Astrocyte of the cerebellum (primary cell): ENCODE measurements at regions not wholly inside any gene's neighbourhood (a gene's known extent, or its start where the extent isn't known, plus 50 kb on each side); places are given as distances from the start of the nearest gene placed in this dataset.

Experiments used
- DNase-seq: peaks from one replicate; pipeline ENCODE4 v3.0.0-alpha.2; 2011; ENCODE audit warnings: low read depth
- H3K4me3 ChIP-seq: 2 replicates; pipeline ENCODE4 v1.5.1; 2011; ENCODE audit warnings: mild to moderate bottlenecking, low read depth, low read length, moderate library complexity
- CTCF ChIP-seq: IDR thresholded peaks from 2 replicates; pipeline ENCODE4 v1.5.1; 2012; ENCODE audit warnings: low read length, low read depth, moderate library complexity, mild to moderate bottlenecking; ENCODE audit errors: missing control alignments
- in situ Hi-C: cut with HindIII; loops from 2 replicates; pipeline ENCODE4 v1.10.0; 2017; ENCODE audit warnings: low sequenced_read_pairs

GRCh38 chr10:62744136-62744535 lies 60.4 kb upstream of the ADO start:
- no peak overlapping the region for H3K4me3 ChIP-seq
- DNase-seq: no peak
- in situ Hi-C loops: no loop called here
- TF ChIP-seq CTCF: no peak

GRCh38 chr10:62745581-62745980 lies 58.9 kb upstream of the ADO start:
- no peak overlapping the region for H3K4me3 ChIP-seq
- in situ Hi-C loops: no loop called here
- TF ChIP-seq CTCF: no peak

GRCh38 chr10:62746951-62747729 lies 57.4 kb upstream of the ADO start:
- in situ Hi-C loops: no loop called here
- H3K4me3 ChIP-seq: no peak overlapping the region
- TF ChIP-seq CTCF: no peak
- no peak for DNase-seq

More at GRCh38 chr10:62745581-62745980, 58.9 kb upstream of the ADO start:
- no peak for DNase-seq

- no peak overlapping the region for H3K4me3 ChIP-seq
- no peak for DNase-seq
- no peak for TF ChIP-seq CTCF
- in situ Hi-C loops: no loop called here
Measured at GRCh38 chr10:62748386-62748785, 56.1 kb upstream of the ADO start.

- TF ChIP-seq CTCF: no peak
- no peak for DNase-seq
- in situ Hi-C loops: no loop called here
- no peak overlapping the region for H3K4me3 ChIP-seq
Measured at GRCh38 chr10:62749093-62749683, 55.3 kb upstream of the ADO start.
